GM18951 (cell line): ENCODE measurements at regions not wholly inside any gene's neighbourhood (a gene's known extent, or its start where the extent isn't known, plus 50 kb on each side); places are given as distances from the start of the nearest gene placed in this dataset.

ENCODE experiments used
- POLR2A ChIP-seq: IDR thresholded peaks from 4 replicates; pipeline ENCODE4 v1.6.1; 2011; ENCODE audit warnings: mild to moderate bottlenecking; ENCODE audit not compliant: insufficient read length, insufficient read depth; ENCODE audit errors: extremely low read depth
- in situ Hi-C: fragments of 300-500 bp; cut with MboI; formaldehyde crosslinking; loops from one replicate; pipeline ENCODE4 v1.12.0; 2022; ENCODE audit warnings: low sequenced_read_pairs, mixed read lengths, inconsistent platforms; ENCODE audit not compliant: unreplicated experiment

GRCh38 chr2:2698182-2699120 lies 367.4 kb upstream of the MYT1L start:
- in situ Hi-C loops, result no loop called here
- TF ChIP-seq POLR2A, result no peak

- no peak for TF ChIP-seq POLR2A
- in situ Hi-C loops, result no loop called here
Measured at GRCh38 chr2:2696733-2697455, 365.8 kb upstream of the MYT1L start.

GRCh38 chr2:2696325-2696724 lies 365.2 kb upstream of the MYT1L start:
- TF ChIP-seq POLR2A, result no peak
- in situ Hi-C loops, result no loop called here

GRCh38 chr2:2694746-2695145 lies 363.7 kb upstream of the MYT1L start:
- TF ChIP-seq POLR2A, result no peak

GRCh38 chr2:2692599-2693389 lies 361.7 kb upstream of the MYT1L start:
- no peak for TF ChIP-seq POLR2A
- in situ Hi-C loops, result no loop called here

More at GRCh38 chr2:2694746-2695145, 363.7 kb upstream of the MYT1L start:
- in situ Hi-C loops, result no loop called here

- no peak for TF ChIP-seq POLR2A
- in situ Hi-C loops, result no loop called here
Measured at GRCh38 chr2:2691419-2691818, 360.3 kb upstream of the MYT1L start.

- in situ Hi-C loops, result no loop called here
- TF ChIP-seq POLR2A, result no peak
Measured at GRCh38 chr2:2690985-2691384, 359.9 kb upstream of the MYT1L start.

GRCh38 chr2:2689306-2689705 lies 358.2 kb upstream of the MYT1L start:
- TF ChIP-seq POLR2A, result no peak
- in situ Hi-C loops, result no loop called here

- in situ Hi-C loops, result no loop called here
- no peak for TF ChIP-seq POLR2A
Measured at GRCh38 chr2:2688254-2688653, 357.2 kb upstream of the MYT1L start.

- in situ Hi-C loops, result no loop called here
- TF ChIP-seq POLR2A, result no peak
Measured at GRCh38 chr2:2687745-2688144, 356.7 kb upstream of the MYT1L start.

GRCh38 chr2:2686222-2686621 lies 355.1 kb upstream of the MYT1L start:
- no peak for TF ChIP-seq POLR2A
- in situ Hi-C loops, result no loop called here

- in situ Hi-C loops, result no loop called here
- no peak for TF ChIP-seq POLR2A
Measured at GRCh38 chr2:2683606-2684224, 352.6 kb upstream of the MYT1L start.
